GM06990 (cell line): ENCODE measurements at regions not wholly inside any gene's neighbourhood (a gene's known extent, or its start where the extent isn't known, plus 50 kb on each side); places are given as distances from the start of the nearest gene placed in this dataset.

Experiments
- DNase-seq: peaks from one replicate; pipeline ENCODE4 v3.0.0-alpha.2; 2011; ENCODE audit not compliant: insufficient read length; ENCODE audit errors: extremely low read depth
- H3K27me3 ChIP-seq: replicated peaks from 2 replicates; pipeline ENCODE4 v1.6.0; 2011; ENCODE audit warnings: low read length; ENCODE audit not compliant: control insufficient read depth, insufficient read depth
- H3K36me3 ChIP-seq: 2 replicates; pipeline ENCODE4 v1.5.1; 2011; ENCODE audit warnings: low read length; ENCODE audit not compliant: control insufficient read depth, insufficient read depth
- H3K4me3 ChIP-seq: replicated peaks from 2 replicates; pipeline ENCODE4 v1.5.1; 2011; ENCODE audit warnings: low read depth, mild to moderate bottlenecking, control low read depth, low read length
- TF ChIP-seq, protein P1 (sequence below): IDR thresholded peaks from 2 replicates; pipeline ENCODE4 v1.5.1; 2011; ENCODE audit warnings: low read length, control low read depth, mild to moderate bottlenecking, inconsistent platforms; ENCODE audit not compliant: insufficient read depth, poor library complexity, severe bottlenecking

DNA sequence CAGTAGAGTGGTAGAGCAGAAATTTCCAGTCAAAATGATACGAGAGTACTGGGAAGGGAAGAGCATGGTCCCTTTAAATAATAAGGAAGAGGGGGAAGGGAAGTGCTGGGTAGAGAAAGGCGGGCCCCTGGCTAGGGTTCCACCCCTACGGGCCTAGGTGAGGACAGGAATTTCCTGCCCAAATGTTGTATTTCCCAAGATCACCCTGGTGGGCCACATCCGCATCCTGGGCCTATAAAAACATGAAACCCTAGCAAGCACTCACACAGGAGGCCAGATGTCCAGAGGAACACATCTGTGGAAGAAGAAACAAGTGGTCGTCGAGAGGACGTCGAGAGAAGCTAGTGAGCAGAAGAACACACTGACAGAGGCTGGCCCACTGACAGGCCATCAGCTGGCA lies 661.2 kb downstream of the SQOR start:
- H3K4me3 ChIP-seq: no peak overlapping the region
- DNase-seq: no peak
- H3K36me3 ChIP-seq: no peaks in the 10 kb centered on the region
- TF ChIP-seq, protein P1, sequence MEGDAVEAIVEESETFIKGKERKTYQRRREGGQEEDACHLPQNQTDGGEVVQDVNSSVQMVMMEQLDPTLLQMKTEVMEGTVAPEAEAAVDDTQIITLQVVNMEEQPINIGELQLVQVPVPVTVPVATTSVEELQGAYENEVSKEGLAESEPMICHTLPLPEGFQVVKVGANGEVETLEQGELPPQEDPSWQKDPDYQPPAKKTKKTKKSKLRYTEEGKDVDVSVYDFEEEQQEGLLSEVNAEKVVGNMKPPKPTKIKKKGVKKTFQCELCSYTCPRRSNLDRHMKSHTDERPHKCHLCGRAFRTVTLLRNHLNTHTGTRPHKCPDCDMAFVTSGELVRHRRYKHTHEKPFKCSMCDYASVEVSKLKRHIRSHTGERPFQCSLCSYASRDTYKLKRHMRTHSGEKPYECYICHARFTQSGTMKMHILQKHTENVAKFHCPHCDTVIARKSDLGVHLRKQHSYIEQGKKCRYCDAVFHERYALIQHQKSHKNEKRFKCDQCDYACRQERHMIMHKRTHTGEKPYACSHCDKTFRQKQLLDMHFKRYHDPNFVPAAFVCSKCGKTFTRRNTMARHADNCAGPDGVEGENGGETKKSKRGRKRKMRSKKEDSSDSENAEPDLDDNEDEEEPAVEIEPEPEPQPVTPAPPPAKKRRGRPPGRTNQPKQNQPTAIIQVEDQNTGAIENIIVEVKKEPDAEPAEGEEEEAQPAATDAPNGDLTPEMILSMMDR: no peak
- H3K27me3 ChIP-seq: no peaks in the 10 kb centered on the region

DNA sequence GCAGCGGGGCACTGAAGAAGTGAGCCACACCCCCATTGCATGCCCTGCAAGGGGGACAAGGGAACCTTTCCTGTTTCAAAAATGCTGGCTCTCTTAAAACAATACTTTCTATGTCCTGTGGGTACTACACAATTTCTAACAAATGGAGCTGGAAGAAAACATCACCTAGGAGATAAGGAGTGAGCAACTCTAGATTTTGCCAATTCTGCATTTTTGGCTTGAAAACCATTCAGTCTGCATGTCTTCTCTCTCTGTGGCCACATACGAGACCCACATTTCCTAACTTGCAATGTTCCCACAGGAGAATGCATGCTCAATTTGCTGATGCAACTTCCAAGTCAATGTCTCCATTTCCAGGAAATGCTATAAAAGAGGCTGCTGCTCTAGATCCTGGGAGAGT lies 662.0 kb downstream of the SQOR start:
- TF ChIP-seq, protein P1: no peak
- Histone ChIP-seq H3K36me3 (no peaks in the 10 kb centered on the region), H3K27me3 (no peaks in the 10 kb centered on the region), H3K4me3 (no peak overlapping the region)
- DNase-seq: no peak

DNA sequence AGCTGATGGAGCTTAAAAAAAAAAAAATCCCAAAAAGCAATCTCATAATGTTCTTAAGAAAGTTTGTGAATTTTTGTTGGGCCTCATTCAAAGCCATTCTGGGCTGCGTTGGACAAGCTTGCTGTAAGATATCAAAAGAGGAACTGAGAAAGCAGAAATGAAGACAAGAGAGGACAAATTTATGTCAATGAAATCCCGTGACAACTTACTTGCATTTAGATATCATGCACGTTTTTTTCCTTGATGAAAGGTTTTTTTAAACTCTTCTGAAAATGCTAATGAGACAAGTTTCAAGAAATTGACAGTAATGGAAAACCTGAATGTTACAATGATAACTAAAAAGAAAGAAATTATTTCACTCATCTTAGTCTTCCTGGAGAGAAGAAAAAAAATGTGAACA lies 662.9 kb downstream of the SQOR start:
- no peak for DNase-seq
- Histone ChIP-seq H3K36me3 (no peaks in the 10 kb centered on the region), H3K27me3 (no peaks in the 10 kb centered on the region), H3K4me3 (no peak overlapping the region)
- TF ChIP-seq, protein P1: no peak

DNA sequence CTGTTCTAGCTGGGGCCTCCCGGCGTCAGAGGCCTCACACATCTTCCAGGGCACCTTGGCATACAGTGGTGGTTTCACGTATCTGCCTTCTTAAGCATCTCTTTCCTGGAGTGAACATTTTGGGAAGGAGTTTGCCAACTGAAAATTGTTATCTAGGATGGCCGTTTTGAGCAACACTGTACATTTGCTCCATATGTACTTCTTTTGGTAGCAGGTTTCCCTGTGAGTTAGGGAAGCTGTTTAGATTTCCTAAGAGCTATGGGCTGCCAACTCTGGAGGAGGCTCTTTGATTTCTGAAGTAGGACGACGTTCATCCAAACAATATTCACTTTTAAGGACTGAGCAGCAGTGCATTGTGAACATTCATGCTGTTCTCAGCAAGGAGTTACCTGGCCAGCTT lies 665.9 kb downstream of the SQOR start:
- DNase-seq: no peak
- H3K4me3 ChIP-seq: no peak overlapping the region
- TF ChIP-seq, protein P1: no peak
- H3K36me3 ChIP-seq: no peaks in the 10 kb centered on the region
- no peaks in the 10 kb centered on the region for H3K27me3 ChIP-seq

DNA sequence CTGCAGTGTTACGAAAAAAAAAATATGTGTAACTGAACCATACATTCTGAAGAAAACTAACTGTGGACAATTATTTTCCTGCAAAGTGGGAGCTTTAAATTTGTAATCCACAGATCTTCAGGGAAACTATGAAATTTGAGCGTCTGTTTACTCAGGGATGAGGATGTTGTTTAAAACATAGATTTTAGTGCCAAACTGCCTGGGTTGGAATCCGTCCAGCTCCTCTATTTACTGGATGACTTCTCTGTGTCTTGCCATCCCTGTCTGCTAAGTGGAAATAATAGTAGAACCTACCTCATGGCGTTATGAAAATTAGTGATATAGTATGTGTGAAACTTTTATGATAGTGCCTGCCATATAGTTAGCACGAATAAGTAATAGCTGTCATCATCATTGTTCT lies 666.5 kb downstream of the SQOR start:
- no peaks in the 10 kb centered on the region for H3K36me3 ChIP-seq
- DNase-seq: no peak
- TF ChIP-seq, protein P1: no peak
- no peak overlapping the region for H3K4me3 ChIP-seq
- H3K27me3 ChIP-seq: no peaks in the 10 kb centered on the region

DNA sequence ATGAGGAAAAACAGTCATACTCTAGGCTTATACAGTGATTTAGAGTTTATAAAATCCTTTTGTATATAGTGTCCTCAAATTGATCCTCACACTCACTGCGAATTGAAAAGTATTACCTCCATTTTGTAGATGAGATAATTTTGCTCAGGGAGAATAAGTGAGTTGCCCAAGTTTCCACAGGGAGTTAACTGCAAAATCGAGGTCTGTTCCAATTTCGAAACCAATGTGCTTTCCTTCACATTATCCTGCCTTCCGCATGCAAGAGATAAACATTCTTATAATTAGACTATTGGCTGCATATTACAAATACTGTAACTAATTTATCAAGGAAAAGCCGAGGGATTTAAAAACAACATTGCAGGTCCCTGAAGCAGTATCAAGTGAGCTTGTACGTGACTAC lies 667.0 kb downstream of the SQOR start:
- Histone ChIP-seq H3K4me3 (no peak overlapping the region), H3K36me3 (no peaks in the 10 kb centered on the region), H3K27me3 (no peaks in the 10 kb centered on the region)
- TF ChIP-seq, protein P1: no peak
- no peak for DNase-seq
